HEK293 (cell line): ENCODE measurements at regions not wholly inside any gene's neighbourhood (a gene's known extent, or its start where the extent isn't known, plus 50 kb on each side); places are given as distances from the start of the nearest gene placed in this dataset.

Experiments
- CTCF ChIA-PET: fragments of 350-600 bp; formaldehyde crosslinking; extraction: SDS; loops from one replicate; lab custom pipeline; 2021; ENCODE audit warnings: antibody characterized with exemption; lab: Yijun Ruan, JAX
- POLR2A ChIA-PET: fragments of 300-600 bp; formaldehyde crosslinking; extraction: SDS; loops from one replicate; lab custom pipeline; 2020; ENCODE audit warnings: antibody characterized with exemption, inconsistent platforms; lab: Yijun Ruan, JAX
- H3K27ac ChIP-seq: fragments of 200-500 bp; sonication (Bioruptor generic); 2 replicates; pipeline ENCODE4 v1.5.1; 2014; ENCODE audit warnings: low read depth, low read length, control low read depth, inconsistent platforms; ENCODE audit errors: extremely low read depth
- H3K36me3 ChIP-seq, 2 experiments: fragments of 200-500 bp in 1 of 2; sonication (Bioruptor generic) in 1 of 2; 1 replicate in 1 of 2; 2 replicates in 1 of 2; pipeline ENCODE4 v1.5.1; 2014 to 2017; ENCODE audit warnings: inconsistent platforms in 2 of 2, low read length in 2 of 2; ENCODE audit not compliant: control insufficient read depth in 2 of 2, insufficient read depth in 1 of 2
- H3K4me1 ChIP-seq: fragments of 200-500 bp; sonication (Bioruptor generic); 2 replicates; pipeline ENCODE4 v1.5.1; 2014; ENCODE audit warnings: mild to moderate bottlenecking, low read length, inconsistent platforms; ENCODE audit not compliant: control insufficient read depth, insufficient read depth
- H3K4me3 ChIP-seq: 2 replicates; pipeline ENCODE4 v1.5.1; 2011; ENCODE audit warnings: low read depth, mild to moderate bottlenecking, control low read depth, low read length, moderate library complexity
- H3K9me3 ChIP-seq: fragments of 200-500 bp; sonication (Bioruptor generic); 2 replicates; pipeline ENCODE4 v1.5.1; 2014; ENCODE audit warnings: low read depth, low read length, inconsistent platforms; ENCODE audit not compliant: control insufficient read depth, insufficient read depth
- ATF2 ChIP-seq: fragments of 450-650 bp; formaldehyde crosslinking; IDR thresholded peaks from 2 replicates; pipeline ENCODE4 v1.5.1; 2016; ENCODE audit warnings: missing biosample characterization, missing genetic modification characterization, low read depth
- BCL11B ChIP-seq: fragments of 450-650 bp; formaldehyde crosslinking; IDR thresholded peaks from 2 replicates; pipeline ENCODE4 v1.5.1; 2016; ENCODE audit warnings: low read depth, missing biosample characterization, missing genetic modification characterization
- HOXC10 ChIP-seq: sonication (generic); formaldehyde crosslinking; IDR thresholded peaks from 2 replicates; pipeline ENCODE4 v1.8.1; 2023; ENCODE audit warnings: mild to moderate bottlenecking, missing genetic modification reagents
- MZF1 ChIP-seq: fragments of 450-650 bp; formaldehyde crosslinking; IDR thresholded peaks from 2 replicates; pipeline ENCODE4 v1.5.1; 2017; ENCODE audit warnings: missing biosample characterization, missing genetic modification characterization, borderline replicate concordance
- SCRT1 ChIP-seq: fragments of 450-650 bp; formaldehyde crosslinking; IDR thresholded peaks from 2 replicates; pipeline ENCODE4 v1.5.1; 2016; ENCODE audit warnings: missing biosample characterization, missing genetic modification characterization, borderline replicate concordance
- SETDB1 ChIP-seq: IDR thresholded peaks from one replicate; pipeline ENCODE4 v1.6.1; 2017; ENCODE audit warnings: mild to moderate bottlenecking, low read length, moderate library complexity, mixed read lengths; ENCODE audit not compliant: insufficient read length
- ZIC2 ChIP-seq: fragments of 450-650 bp; formaldehyde crosslinking; IDR thresholded peaks from 2 replicates; pipeline ENCODE4 v1.5.1; 2016; ENCODE audit warnings: missing biosample characterization, missing genetic modification characterization
- ZNF138 ChIP-seq: fragments of 450-650 bp; formaldehyde crosslinking; IDR thresholded peaks from 2 replicates; pipeline ENCODE4 v1.5.1; 2016; ENCODE audit warnings: missing biosample characterization, missing genetic modification characterization, borderline replicate concordance
- ZNF140 ChIP-seq: fragments of 450-650 bp; formaldehyde crosslinking; IDR thresholded peaks from 2 replicates; pipeline ENCODE4 v1.5.1; 2016; ENCODE audit warnings: missing biosample characterization, missing genetic modification characterization
- ZNF155 ChIP-seq: fragments of 450-650 bp; formaldehyde crosslinking; IDR thresholded peaks from 2 replicates; pipeline ENCODE4 v1.5.1; 2016; ENCODE audit warnings: missing biosample characterization, missing genetic modification characterization
- ZNF16 ChIP-seq: fragments of 450-650 bp; formaldehyde crosslinking; IDR thresholded peaks from 2 replicates; pipeline ENCODE4 v1.5.1; 2016; ENCODE audit warnings: low read depth, missing biosample characterization, missing genetic modification characterization
- ZNF324 ChIP-seq: fragments of 450-650 bp; formaldehyde crosslinking; IDR thresholded peaks from 2 replicates; pipeline ENCODE4 v1.5.1; 2016; ENCODE audit warnings: missing biosample characterization, missing genetic modification characterization
- ZNF366 ChIP-seq: fragments of 450-650 bp; formaldehyde crosslinking; conservative IDR thresholded peaks from 2 replicates; pipeline ENCODE4 v1.5.1; 2016; ENCODE audit warnings: missing biosample characterization, missing genetic modification characterization
- ZNF394 ChIP-seq: fragments of 450-650 bp; formaldehyde crosslinking; IDR thresholded peaks from 2 replicates; pipeline ENCODE4 v1.5.1; 2016; ENCODE audit warnings: missing biosample characterization, missing genetic modification characterization, mild to moderate bottlenecking, moderate library complexity, borderline replicate concordance
- ZNF629 ChIP-seq: fragments of 450-650 bp; formaldehyde crosslinking; IDR thresholded peaks from 2 replicates; pipeline ENCODE4 v1.5.1; 2017; ENCODE audit warnings: missing biosample characterization, missing genetic modification characterization
- ZNF664 ChIP-seq: fragments of 450-650 bp; formaldehyde crosslinking; IDR thresholded peaks from 2 replicates; pipeline ENCODE4 v1.5.1; 2016; ENCODE audit warnings: missing biosample characterization, missing genetic modification characterization
- ZNF704 ChIP-seq: fragments of 450-650 bp; formaldehyde crosslinking; IDR thresholded peaks from 2 replicates; pipeline ENCODE4 v1.5.1; 2016; ENCODE audit warnings: missing biosample characterization, missing genetic modification characterization
- TF ChIP-seq, protein P1 (sequence below): fragments of 450-650 bp; formaldehyde crosslinking; IDR thresholded peaks from 2 replicates; pipeline ENCODE4 v1.5.1; 2016; ENCODE audit warnings: missing biosample characterization, missing genetic modification characterization

- TF ChIP-seq MZF1 (tag by site-specific recombination) (no peak), HOXC10 (no peak), ATF2 (tag by site-specific recombination) (no peak), ZNF138 (tag by site-specific recombination) (no peak), ZNF629 (no peak), ZNF664 (tag by site-specific recombination) (no peak), SCRT1 (tag by site-specific recombination) (no peak), ZIC2 (tag by site-specific recombination) (no peak), ZNF704 (tag by site-specific recombination) (no peak), BCL11B (no peak), ZNF394 (no peak), ZNF324 (tag by site-specific recombination) (no peak)
- TF ChIP-seq, protein P1, sequence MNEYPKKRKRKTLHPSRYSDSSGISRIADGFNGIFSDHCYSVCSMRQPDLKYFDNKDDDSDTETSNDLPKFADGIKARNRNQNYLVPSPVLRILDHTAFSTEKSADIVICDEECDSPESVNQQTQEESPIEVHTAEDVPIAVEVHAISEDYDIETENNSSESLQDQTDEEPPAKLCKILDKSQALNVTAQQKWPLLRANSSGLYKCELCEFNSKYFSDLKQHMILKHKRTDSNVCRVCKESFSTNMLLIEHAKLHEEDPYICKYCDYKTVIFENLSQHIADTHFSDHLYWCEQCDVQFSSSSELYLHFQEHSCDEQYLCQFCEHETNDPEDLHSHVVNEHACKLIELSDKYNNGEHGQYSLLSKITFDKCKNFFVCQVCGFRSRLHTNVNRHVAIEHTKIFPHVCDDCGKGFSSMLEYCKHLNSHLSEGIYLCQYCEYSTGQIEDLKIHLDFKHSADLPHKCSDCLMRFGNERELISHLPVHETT (tag by site-specific recombination), result no peak
- POLR2A ChIA-PET, result no interaction called here
- no peaks in the 10 kb centered on the region for H3K36me3 ChIP-seq
- H3K27ac ChIP-seq, result no peak overlapping the region
- no peak overlapping the region for H3K4me3 ChIP-seq
- CTCF ChIA-PET, result no interaction called here
- no peaks in the 10 kb centered on the region for H3K9me3 ChIP-seq
- no peaks in the 10 kb centered on the region for H3K4me1 ChIP-seq
These were observed 456.5 kb downstream of the GATA3 start for GRCh38 chr10:8511026-8511425.

DNA sequence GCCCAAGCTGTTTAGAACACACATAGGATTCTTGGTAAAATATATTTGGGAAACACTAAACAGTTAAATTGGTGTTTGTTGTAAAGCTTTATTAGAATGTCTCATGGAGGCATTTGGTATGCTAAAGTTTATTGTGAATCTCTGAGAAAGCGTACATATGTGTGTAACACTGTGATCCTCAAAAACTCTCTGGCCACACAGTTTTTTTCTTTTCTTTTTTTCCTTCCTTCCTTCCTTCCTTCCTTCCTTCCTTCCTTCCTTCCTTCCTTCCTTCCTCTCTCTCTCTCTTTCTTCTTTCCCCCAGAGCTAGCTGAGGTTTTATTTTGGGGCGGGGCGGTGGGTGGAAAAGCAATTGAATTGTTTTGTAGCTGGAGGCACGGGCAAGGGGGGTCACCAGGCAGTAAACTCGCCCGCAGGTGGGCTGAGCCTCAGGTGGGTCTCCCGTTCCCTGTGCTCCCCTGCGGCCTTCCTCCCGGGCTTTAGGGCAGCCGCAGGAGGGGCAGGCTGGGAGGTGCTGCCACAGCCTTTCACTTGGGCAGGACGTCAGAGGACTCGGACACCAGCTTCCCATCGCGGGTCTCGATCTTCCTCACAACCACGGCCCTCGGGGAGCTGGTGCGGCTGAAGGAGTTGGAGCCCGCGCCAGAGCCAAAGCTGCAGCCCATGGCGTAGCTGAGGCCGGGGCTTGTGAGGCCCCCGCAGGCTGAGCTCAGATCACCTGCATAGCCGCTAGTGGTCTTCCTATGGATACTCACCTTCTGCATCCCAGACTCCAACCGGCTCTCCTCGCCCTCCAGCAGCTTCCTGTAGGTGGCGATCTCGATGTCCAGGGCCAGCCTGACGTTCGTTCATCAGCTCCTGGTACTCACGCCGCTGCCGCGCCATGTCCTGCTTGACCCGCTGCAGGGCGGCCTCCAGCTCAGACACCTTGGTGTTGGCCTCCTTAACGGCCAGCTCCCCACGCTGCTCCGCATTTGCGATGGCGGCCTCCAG, 459.0 kb downstream of the GATA3 start:
- no peaks in the 10 kb centered on the region for H3K36me3 ChIP-seq
- no peaks in the 10 kb centered on the region for H3K4me1 ChIP-seq
- H3K27ac ChIP-seq, result no peak overlapping the region
- no peaks in the 10 kb centered on the region for H3K9me3 ChIP-seq
- POLR2A ChIA-PET, result interaction anchor here (0.6 kb wide), 1 partner anchor 598 kb away, joined by 3 read pairs; no protein-coding TSS in a partner anchor
- no peak overlapping the region for H3K4me3 ChIP-seq
- CTCF ChIA-PET, result interaction anchor here (0.8 to 1.0 kb wide), 2 partner anchors 10 to 33 kb away, joined by 3 to 4 read pairs; no protein-coding TSS in a partner anchor
- no peak for TF ChIP-seq ZNF155 (tag by site-specific recombination)
- TF ChIP-seq ZNF366 (tag by site-specific recombination), result 0 out of 2 replicates have a peak, but pooled peaks have one; percentile 51
- TF ChIP-seq ZNF16, result no peak
- no peak for TF ChIP-seq SETDB1
- TF ChIP-seq ZNF140 (tag by site-specific recombination), result no peak
